GM12864 (cell line): ENCODE measurements at regions not wholly inside any gene's neighbourhood (a gene's known extent, or its start where the extent isn't known, plus 50 kb on each side); places are given as distances from the start of the nearest gene placed in this dataset.
"Not testable (repeated sequence)": the region's sequence is repeated elsewhere in the genome, so short reads cannot be mapped to it uniquely, and the experiment has no call there.

ENCODE experiments used
- DNase-seq: peaks from one replicate; pipeline ENCODE4 v3.0.0-alpha.2; 2011; ENCODE audit warnings: low read depth
- H3K4me3 ChIP-seq: 2 replicates; pipeline ENCODE4 v1.5.1; 2011; ENCODE audit warnings: mild to moderate bottlenecking, low read depth, low read length, control low read depth
- TF ChIP-seq, protein P1 (sequence below): IDR thresholded peaks from 2 replicates; pipeline ENCODE4 v1.5.1; 2011; ENCODE audit warnings: low read depth, mild to moderate bottlenecking, moderate library complexity, low read length, control low read depth, inconsistent platforms; ENCODE audit errors: missing control alignments

DNA sequence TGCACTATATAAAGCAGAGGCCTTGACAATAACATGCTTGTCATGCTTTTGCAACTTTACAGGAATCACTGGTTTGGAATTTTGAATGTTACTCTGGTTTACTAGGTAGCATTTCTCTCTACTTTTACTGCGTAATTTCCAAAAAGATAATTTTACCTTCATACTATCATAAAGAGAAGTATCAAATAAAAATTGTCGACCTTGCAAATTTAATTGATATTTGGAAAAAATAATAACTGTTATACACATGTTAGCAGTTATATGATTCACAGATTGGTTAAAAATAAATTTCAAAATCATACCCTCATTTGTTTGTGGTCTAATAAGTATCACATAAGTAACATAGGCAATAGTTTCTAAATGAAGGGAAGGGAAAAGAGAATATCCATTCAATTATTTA lies 228.5 kb upstream of the CACNA2D1 start:
- DNase-seq, result no peak
- no peak overlapping the region for H3K4me3 ChIP-seq

GRCh38 chr7:82669141-82669540 lies 225.6 kb upstream of the CACNA2D1 start:
- TF ChIP-seq, protein P1, sequence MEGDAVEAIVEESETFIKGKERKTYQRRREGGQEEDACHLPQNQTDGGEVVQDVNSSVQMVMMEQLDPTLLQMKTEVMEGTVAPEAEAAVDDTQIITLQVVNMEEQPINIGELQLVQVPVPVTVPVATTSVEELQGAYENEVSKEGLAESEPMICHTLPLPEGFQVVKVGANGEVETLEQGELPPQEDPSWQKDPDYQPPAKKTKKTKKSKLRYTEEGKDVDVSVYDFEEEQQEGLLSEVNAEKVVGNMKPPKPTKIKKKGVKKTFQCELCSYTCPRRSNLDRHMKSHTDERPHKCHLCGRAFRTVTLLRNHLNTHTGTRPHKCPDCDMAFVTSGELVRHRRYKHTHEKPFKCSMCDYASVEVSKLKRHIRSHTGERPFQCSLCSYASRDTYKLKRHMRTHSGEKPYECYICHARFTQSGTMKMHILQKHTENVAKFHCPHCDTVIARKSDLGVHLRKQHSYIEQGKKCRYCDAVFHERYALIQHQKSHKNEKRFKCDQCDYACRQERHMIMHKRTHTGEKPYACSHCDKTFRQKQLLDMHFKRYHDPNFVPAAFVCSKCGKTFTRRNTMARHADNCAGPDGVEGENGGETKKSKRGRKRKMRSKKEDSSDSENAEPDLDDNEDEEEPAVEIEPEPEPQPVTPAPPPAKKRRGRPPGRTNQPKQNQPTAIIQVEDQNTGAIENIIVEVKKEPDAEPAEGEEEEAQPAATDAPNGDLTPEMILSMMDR, result no peak
- no peak for DNase-seq
- no peak overlapping the region for H3K4me3 ChIP-seq

More for the DNA sequence above, 228.5 kb upstream of the CACNA2D1 start:
- TF ChIP-seq, protein P1, result no peak

- TF ChIP-seq, protein P1, result no peak
- no peak overlapping the region for H3K4me3 ChIP-seq
- no peak for DNase-seq
These were observed 225.1 kb upstream of the CACNA2D1 start for GRCh38 chr7:82668676-82669075.

DNA sequence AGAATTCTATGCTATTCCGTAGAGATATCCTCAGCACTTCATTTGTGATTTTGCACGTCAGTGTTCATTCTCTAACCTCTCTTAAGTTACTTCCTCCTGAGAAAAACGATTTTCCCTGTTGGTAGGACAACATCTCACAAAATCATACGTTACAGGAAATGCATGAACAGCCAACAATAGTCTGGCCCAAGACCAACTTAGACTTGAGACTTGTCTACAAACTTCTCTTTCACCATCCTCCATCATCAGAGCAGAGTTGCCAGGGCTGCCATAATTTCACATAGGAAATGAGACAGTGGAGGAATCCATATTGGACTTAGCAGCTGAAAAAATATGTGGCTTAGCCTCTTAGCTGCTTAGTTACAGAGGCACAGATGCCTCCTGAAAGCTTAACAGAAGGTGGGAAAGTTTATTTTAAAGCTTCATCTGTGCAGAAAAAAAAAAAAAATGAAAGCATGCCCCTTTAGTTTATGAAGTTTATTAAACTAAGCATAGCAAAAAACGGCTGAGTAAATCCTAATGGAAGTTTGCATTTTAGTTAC lies 222.5 kb upstream of the CACNA2D1 start:
- no peak overlapping the region for H3K4me3 ChIP-seq
- DNase-seq, result no peak
- TF ChIP-seq, protein P1, result no peak

DNA sequence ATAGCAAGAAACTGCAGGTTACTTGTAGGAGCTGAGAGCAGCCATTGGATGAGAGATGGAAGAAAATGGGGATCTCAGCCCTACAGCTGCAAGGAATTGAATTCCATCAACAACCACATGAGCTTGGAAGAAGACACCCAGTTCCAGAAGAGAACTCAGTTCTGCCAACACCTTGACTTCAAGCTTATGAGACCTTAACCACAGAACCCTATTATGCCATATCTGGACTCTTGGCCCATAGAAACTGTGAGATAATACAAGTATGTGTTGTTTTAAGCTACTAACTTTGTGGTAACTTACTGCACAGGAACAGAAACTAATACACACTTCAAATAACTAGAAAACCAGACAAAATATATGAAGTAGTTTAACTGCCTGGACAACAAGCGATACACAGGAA lies 212.4 kb upstream of the CACNA2D1 start:
- no peak overlapping the region for H3K4me3 ChIP-seq
- no peak for DNase-seq
- TF ChIP-seq, protein P1, result no peak

DNA sequence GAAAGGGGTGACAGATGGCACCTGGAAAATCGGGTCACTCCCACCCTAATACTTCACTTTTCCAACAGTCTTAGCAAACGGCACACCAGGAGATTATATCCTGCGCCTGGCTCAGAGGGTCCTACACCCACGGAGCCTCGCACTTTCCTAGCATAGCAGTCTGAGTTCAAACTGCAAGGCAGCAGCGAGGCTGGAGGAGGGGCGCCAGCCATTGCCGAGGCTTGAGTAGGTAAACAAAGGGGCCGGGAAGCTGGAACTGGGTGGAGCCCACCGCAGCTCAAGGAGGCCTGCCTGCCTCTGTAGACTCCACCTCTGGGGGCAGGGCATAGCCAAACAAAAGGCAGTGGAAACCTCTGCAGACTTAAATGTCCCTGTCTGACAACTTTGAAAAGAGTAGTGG lies 206.5 kb upstream of the CACNA2D1 start:
- not testable (repeated sequence) for DNase-seq, H3K4me3 ChIP-seq

DNA sequence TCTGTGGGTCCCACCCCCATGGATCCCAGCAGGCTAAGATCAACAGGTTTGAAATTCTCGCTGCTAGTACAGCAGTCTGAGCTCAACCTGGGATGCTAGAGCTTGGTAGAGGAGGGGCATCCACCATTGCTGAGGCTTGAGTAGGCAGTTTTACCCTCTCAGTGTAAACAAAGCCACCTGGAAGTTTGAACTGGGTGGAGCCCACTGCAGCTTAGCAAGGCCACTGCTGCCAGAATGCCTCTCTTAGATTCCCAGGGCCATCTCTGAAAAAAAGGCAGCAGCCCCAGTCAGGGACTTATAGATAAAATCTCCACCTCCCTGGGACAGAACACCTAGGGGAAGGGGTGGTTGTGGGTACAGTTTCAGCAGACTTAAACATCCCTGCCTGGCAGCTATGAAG lies 190.0 kb upstream of the CACNA2D1 start:
- no peak overlapping the region for H3K4me3 ChIP-seq
- no peak for DNase-seq
- TF ChIP-seq, protein P1, result no peak
